Endothelial cell of umbilical vein (primary cell): ENCODE measurements at regions not wholly inside any gene's neighbourhood (a gene's known extent, or its start where the extent isn't known, plus 50 kb on each side); places are given as distances from the start of the nearest gene placed in this dataset.

Experiments used
- CTCF ChIP-seq, 2 donors: IDR thresholded peaks; 1 replicate in 1 of 2; 2 replicates in 1 of 2; pipeline ENCODE4 v1.5.1; 2011; ENCODE audit warnings: low read length in 2 of 2, mild to moderate bottlenecking in 2 of 2, moderate library complexity in 2 of 2, control low read depth in 1 of 2, inconsistent platforms in 1 of 2, low read depth in 1 of 2; ENCODE audit not compliant: insufficient read depth in 1 of 2; ENCODE audit errors: extremely low read depth in 1 of 2
- POLR2A ChIP-seq: IDR thresholded peaks from 2 replicates; pipeline ENCODE4 v1.6.1; 2012; ENCODE audit warnings: low read depth, mild to moderate bottlenecking, control low read depth, low read length

- TF ChIP-seq POLR2A (no peak), CTCF (IDR thresholded peaks at IDR 0.05; ENCODE audit: extremely low read depth in 1 of 2, insufficient read depth in 1 of 2, low read depth in 1 of 2, low read length in 2 of 2) (no peak)
Measured at GRCh38 chr15:62417439-62417838, 252.4 kb upstream of the C2CD4B start.
